ENCODE measurements at regions not wholly inside any gene's neighbourhood (a gene's known extent, or its start where the extent isn't known, plus 50 kb on each side); places are given as distances from the start of the nearest gene placed in this dataset.
A peak's percentile ranks its signal among the peaks of the same experiment; 100 is the strongest.

GRCh38 chr7:109735881-109736280, 1166.2 kb downstream of the DNAJB9 start:
- DNase-seq (ENCODE audit: low read depth in 2 of 2) = no peak

GRCh38 chr7:109745677-109746410, 1176.2 kb downstream of the DNAJB9 start:
- no peak for DNase-seq (ENCODE audit: low read depth in 2 of 2)

DNA sequence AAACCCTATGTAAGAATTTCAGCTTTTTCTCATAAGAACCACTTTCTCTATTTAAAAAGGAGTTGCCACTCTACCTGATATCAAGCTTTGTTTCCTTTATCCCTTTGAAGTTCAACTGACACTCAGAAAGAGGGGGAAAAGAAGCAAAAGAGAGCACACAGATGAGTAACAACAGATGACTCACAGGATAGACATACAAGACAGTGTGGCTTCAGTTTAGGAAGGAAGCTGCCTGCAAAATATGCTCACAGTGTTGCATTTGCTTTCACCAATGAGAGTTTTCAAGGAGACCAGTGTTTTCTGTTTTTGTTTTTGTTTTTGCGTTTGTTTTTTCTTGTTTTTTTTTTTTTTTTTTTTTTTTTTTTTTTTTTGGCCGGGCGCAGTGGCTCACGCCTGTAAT, 1181.6 kb downstream of the DNAJB9 start:
- no peak for DNase-seq (ENCODE audit: low read depth in 2 of 2)

- no peak for DNase-seq (ENCODE audit: low read depth in 2 of 2)
Measured at GRCh38 chr7:109752068-109752467, 1182.4 kb downstream of the DNAJB9 start.

GRCh38 chr7:109757713-109758112, 1188.0 kb downstream of the DNAJB9 start:
- no peak for DNase-seq (ENCODE audit: low read depth in 2 of 2)

DNA sequence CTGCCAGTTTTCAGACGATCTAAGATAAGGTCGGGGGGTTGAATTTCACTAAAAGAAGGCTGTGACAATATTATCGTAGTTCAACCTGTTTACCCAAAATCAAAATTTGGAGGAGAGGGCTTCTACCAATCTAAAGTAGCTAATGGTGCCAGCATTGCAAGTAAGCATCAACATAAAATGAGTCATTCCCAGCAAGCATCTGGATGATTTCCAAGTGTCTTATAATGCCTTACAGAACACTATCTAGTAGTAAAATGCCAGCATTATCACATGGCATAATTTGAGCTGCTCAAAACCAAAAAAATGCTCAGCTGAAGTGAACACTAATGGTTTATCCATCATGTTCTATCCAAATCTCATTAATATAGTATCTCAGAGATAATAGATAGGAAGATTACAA, 1193.9 kb downstream of the DNAJB9 start:
- DNase-seq (ENCODE audit: low read depth in 2 of 2) = no peak

- DNase-seq (ENCODE audit: low read depth in 2 of 2) = no peak
Measured at GRCh38 chr7:109772161-109772560, 1202.5 kb downstream of the DNAJB9 start.

- DNase-seq (ENCODE audit: low read depth in 2 of 2) = no peak
Measured at GRCh38 chr7:109782806-109783205, 1213.1 kb downstream of the DNAJB9 start.

- DNase-seq (ENCODE audit: low read depth in 2 of 2) = no peak
Measured at GRCh38 chr7:109806548-109806947, 1236.9 kb downstream of the DNAJB9 start.

DNA sequence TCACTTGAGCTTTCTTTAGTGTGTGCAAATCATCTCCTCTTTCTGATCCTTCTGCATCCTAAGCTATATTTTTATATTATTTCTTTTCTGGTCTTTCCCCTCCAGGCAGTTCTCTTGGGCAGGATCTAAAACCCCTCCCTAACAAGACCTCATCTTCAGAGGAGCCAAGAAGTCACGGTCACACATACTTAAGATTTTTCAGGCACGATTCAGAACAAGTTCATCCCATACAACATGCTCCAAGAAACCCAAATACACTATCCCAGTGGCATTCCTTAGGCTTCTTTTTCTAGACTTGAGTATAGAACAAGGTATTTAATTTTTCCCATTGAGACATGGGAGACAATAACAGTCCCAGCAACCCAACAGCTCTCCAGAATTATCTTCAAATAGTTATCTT, 1251.5 kb downstream of the DNAJB9 start:
- no peak for DNase-seq (ENCODE audit: low read depth in 2 of 2)

- no peak for DNase-seq (ENCODE audit: low read depth in 2 of 2)
Measured at GRCh38 chr7:109834851-109835250, 1256.1 kb upstream of the LRRN3 start.

GRCh38 chr7:109835577-109835976, 1255.3 kb upstream of the LRRN3 start:
- DNase-seq (ENCODE audit: low read depth in 2 of 2) = no peak

DNA sequence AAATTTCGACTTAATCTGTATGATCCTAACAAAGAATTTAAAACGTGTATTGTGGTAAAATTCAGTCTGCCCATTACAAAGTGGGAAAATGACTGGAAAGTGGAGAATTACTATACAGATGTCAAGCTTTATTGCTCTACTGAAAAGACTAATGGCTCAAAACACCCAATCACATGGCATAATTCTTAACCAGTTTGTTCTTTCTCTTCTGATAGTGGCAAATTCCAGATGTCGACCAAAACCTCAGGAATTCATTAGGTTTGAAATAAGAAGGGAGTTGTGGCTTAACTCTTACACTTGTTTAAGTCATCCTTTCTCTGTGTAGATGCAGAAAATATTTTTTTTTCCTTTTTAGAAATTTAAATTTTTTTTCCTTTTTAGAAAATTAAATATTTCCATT, 1254.9 kb upstream of the LRRN3 start:
- DNase-seq (ENCODE audit: low read depth in 2 of 2) = no peak

DNA sequence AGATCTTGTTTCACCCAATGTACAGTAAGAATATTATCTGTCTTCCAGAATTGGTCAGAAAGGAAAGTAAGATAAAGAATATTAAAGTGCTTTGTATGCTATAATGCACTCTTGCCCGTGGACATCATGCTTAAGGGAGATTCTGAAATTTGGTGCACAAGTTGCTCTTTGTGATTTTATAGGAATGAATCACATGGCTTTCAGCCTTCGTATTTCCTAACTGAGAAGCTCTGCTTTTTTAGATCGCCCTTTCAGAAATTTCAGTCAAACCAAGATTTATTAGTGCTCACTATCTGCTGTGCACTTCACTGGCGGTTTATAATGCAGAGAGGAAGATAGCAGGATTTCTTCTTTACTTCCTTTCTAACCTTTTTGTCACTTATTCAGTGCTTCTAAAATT, 1248.5 kb upstream of the LRRN3 start:
- DNase-seq (ENCODE audit: low read depth in 2 of 2) = no peak

- peak; percentile 3 for DNase-seq (ENCODE audit: low read depth in 2 of 2)
Measured at GRCh38 chr7:109844362-109844761, 1246.6 kb upstream of the LRRN3 start.

DNA sequence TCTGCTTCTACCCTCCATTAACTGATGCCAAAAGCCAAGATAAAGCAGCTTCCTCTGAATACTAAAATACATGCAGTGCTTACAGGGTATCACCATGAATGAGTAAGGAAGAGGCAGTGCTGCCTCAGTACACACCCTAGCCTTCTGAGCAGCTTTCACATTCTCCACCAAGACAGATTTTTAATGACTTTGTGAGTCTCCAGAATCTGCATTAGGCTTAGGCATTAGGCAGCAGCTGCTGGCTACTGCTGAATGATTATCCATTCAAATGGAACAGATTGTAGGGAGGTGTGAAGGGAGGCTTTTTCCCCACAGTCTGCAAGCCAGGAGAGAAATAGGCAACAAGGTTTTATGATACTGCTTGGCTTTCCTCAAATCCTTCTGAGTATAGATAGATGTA, 1226.7 kb upstream of the LRRN3 start:
- DNase-seq (ENCODE audit: low read depth in 2 of 2) = no peak

DNA sequence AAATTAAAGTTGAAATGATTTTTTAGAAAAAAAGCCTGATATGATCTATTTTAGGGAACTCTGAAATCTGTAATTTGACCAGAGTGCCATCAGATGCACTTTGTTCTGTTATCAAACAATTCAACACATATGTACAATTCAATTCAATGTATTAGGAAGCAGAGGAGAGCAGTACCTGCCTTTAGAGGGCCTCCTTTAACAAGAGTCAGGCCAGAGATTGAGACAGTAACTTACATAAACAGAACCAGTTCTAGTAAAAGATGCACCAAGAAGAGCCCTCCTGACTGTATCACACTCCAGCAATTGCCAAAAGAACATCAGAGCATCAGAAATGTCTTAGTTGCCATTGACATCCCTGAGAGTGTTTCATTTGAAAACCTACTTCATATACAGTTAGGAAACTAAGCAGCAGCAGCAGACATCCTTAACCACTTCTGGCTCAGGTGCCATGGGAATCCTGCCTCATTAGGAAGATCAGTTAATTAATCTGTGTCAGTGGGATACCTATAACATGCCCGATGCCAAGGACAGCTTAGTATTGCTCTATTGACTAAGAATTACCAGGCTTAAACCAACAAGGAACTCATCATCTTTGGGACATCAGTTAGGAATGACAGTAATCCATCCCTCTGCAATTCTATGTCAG, 1222.6 kb upstream of the LRRN3 start:
- DNase-seq (ENCODE audit: low read depth in 2 of 2) = no peak

GRCh38 chr7:109873296-109873695, 1217.6 kb upstream of the LRRN3 start:
- no peak for DNase-seq (ENCODE audit: low read depth in 2 of 2)

GRCh38 chr7:109879287-109879828, 1211.6 kb upstream of the LRRN3 start:
- no peak for DNase-seq (ENCODE audit: low read depth in 2 of 2)

- DNase-seq (ENCODE audit: low read depth in 2 of 2) = no peak
Measured at GRCh38 chr7:109890622-109891021, 1200.3 kb upstream of the LRRN3 start.

- DNase-seq (ENCODE audit: low read depth in 2 of 2) = no peak
Measured at GRCh38 chr7:109893231-109893630, 1197.7 kb upstream of the LRRN3 start.

- no peak for DNase-seq (ENCODE audit: low read depth in 2 of 2)
Measured at GRCh38 chr7:109895536-109895935, 1195.4 kb upstream of the LRRN3 start.

DNA sequence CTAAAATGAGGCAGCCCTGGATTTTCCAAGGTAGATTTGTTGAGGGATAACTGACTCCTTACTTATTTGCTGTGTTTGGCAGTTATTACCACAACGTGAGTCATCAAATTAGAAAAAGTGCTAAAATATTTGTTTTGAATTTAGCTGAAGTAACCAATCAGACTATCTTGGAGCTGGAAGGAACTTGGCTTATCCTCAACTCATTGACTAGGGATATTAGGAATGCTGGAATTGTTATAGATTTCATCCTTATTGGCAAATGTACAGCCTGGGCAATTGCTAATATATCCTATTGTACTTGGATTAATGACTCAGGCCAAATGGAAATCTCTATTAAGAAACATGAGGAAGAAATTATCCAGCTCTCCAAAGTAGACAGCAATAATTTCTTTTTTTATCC, 1189.0 kb upstream of the LRRN3 start:
- no peak for DNase-seq (ENCODE audit: low read depth in 2 of 2)

Measured in dermis microvascular lymphatic vessel endothelial cell (primary cell).